ENCODE measurements at regions not wholly inside any gene's neighbourhood (a gene's known extent, or its start where the extent isn't known, plus 50 kb on each side); places are given as distances from the start of the nearest gene placed in this dataset.

GRCh38 chr2:200156166-200156835 is 150.2 kb upstream of the SPATS2L start:
- DNase-seq, result no peak
- Histone ChIP-seq H3K27ac (ENCODE audit: low read depth in 1 of 2, low read length in 2 of 2) (no peak overlapping the region), H3K4me3 (ENCODE audit: low read length) (no peak overlapping the region), H3K36me3 (ENCODE audit: insufficient read depth, low read length) (no peaks in the 10 kb centered on the region), H3K4me1 (ENCODE audit: insufficient read depth, low read length) (no peaks in the 10 kb centered on the region), H3K27me3 (ENCODE audit: control insufficient read depth in 1 of 2, insufficient read depth in 2 of 2, low read length in 2 of 2) (no peaks in the 10 kb centered on the region), H3K9me3 (ENCODE audit: control insufficient read depth in 1 of 2, insufficient read depth in 1 of 2, low read length in 2 of 2) (no peaks in the 10 kb centered on the region)
- intact Hi-C loops (cut with DNase I, micrococcal nuclease), result no loop called here
- Mint-ChIP-seq H3K9me3 (no peaks in the 10 kb centered on the region), H3K4me1 (ENCODE audit: low read depth) (no peaks in the 10 kb centered on the region), H3K36me3 (ENCODE audit: low read depth) (no peaks in the 10 kb centered on the region), H3K27me3 (no peaks in the 10 kb centered on the region), H3K4me3 (no peak overlapping the region), H3K27ac (no peak overlapping the region)
- CTCF ChIA-PET, result interaction anchor here (1.4 kb wide), 1 partner anchor 325 kb away, joined by 3 read pairs; no protein-coding TSS in a partner anchor
- POLR2A ChIA-PET, result no interaction called here
- TF ChIP-seq CTCF (IDR thresholded peaks at IDR 0.05), result no peak
- ATAC-seq (ENCODE audit: poor library complexity), result no peak

- intact Hi-C loops (cut with DNase I, micrococcal nuclease), result no loop called here
- DNase-seq (no peak), ATAC-seq (ENCODE audit: poor library complexity) (no peak)
- H3K4me3 Mint-ChIP-seq, result no peak overlapping the region
- H3K27me3 Mint-ChIP-seq, result no peaks in the 10 kb centered on the region
- H3K27ac Mint-ChIP-seq, result no peak overlapping the region
- H3K9me3 Mint-ChIP-seq, result no peaks in the 10 kb centered on the region
- Histone ChIP-seq H3K4me3 (ENCODE audit: low read length) (no peak overlapping the region), H3K27ac (ENCODE audit: low read depth in 1 of 2, low read length in 2 of 2) (no peak overlapping the region), H3K27me3 (ENCODE audit: control insufficient read depth in 1 of 2, insufficient read depth in 2 of 2, low read length in 2 of 2) (no peaks in the 10 kb centered on the region), H3K9me3 (ENCODE audit: control insufficient read depth in 1 of 2, insufficient read depth in 1 of 2, low read length in 2 of 2) (no peaks in the 10 kb centered on the region), H3K36me3 (ENCODE audit: insufficient read depth, low read length) (no peaks in the 10 kb centered on the region), H3K4me1 (ENCODE audit: insufficient read depth, low read length) (no peaks in the 10 kb centered on the region)
- ChIA-PET POLR2A (no interaction called here), CTCF (interaction anchor here (1.1 kb wide), 1 partner anchor 23 kb away, joined by 3 read pairs; no protein-coding TSS in a partner anchor)
- no peaks in the 10 kb centered on the region for H3K36me3 Mint-ChIP-seq (ENCODE audit: low read depth)
- TF ChIP-seq CTCF (IDR thresholded peaks at IDR 0.05), result no peak
- no peaks in the 10 kb centered on the region for H3K4me1 Mint-ChIP-seq (ENCODE audit: low read depth)
Observed at GRCh38 chr2:200158647-200159356, 147.7 kb upstream of the SPATS2L start.

- no peak for DNase-seq
- H3K36me3 ChIP-seq (ENCODE audit: insufficient read depth, low read length), result no peaks in the 10 kb centered on the region
- Mint-ChIP-seq H3K27me3 (no peaks in the 10 kb centered on the region), H3K36me3 (ENCODE audit: low read depth) (no peaks in the 10 kb centered on the region), H3K27ac (no peak overlapping the region), H3K4me1 (ENCODE audit: low read depth) (no peaks in the 10 kb centered on the region), H3K9me3 (no peaks in the 10 kb centered on the region), H3K4me3 (no peak overlapping the region)
- CTCF ChIA-PET, result no interaction called here
- no peaks in the 10 kb centered on the region for H3K27me3 ChIP-seq (ENCODE audit: control insufficient read depth in 1 of 2, insufficient read depth in 2 of 2, low read length in 2 of 2)
- H3K4me3 ChIP-seq (ENCODE audit: low read length), result no peak overlapping the region
- no peak for TF ChIP-seq CTCF (IDR thresholded peaks at IDR 0.05)
- no peak for ATAC-seq (ENCODE audit: poor library complexity)
- H3K27ac ChIP-seq (ENCODE audit: low read depth in 1 of 2, low read length in 2 of 2), result no peak overlapping the region
- intact Hi-C loops (cut with DNase I, micrococcal nuclease), result no loop called here
- POLR2A ChIA-PET, result no interaction called here
- peaks cover 0 to 1% of the 10 kb centered on the region in 2 experiments for H3K9me3 ChIP-seq (ENCODE audit: control insufficient read depth in 1 of 2, insufficient read depth in 1 of 2, low read length in 2 of 2)
- no peaks in the 10 kb centered on the region for H3K4me1 ChIP-seq (ENCODE audit: insufficient read depth, low read length)
Observed at GRCh38 chr2:200159357-200159707, 147.2 kb upstream of the SPATS2L start.

Data from CD4-positive, alpha-beta T cell (primary cell).